ENCODE measurements at regions not wholly inside any gene's neighbourhood (a gene's known extent, or its start where the extent isn't known, plus 50 kb on each side); places are given as distances from the start of the nearest gene placed in this dataset.

DNA sequence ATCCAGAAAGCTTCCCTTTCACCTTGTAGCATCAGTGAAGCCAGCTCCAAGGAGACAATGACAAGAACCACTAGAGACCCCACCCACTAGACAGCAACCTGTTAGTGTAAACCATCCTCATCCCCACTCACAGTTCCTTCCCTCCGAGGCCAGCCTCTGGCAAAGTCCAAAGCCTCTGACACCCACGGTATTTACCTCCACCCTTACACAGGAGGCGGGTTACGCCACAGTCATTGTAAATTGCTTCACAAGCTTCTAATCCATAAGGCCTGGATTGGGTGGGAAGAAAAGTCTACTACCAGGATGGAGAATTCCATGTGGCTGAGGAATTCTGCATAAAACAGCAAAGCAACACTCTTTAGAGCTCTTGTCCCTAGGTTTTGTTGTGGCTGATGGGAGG lies 287.4 kb downstream of the BUD13 start:
- TF ChIP-seq EZH2phosphoT487 (IDR thresholded peaks at IDR 0.05; ENCODE audit: unreplicated experiment) (no peak), EZH2 (IDR thresholded peaks at IDR 0.05; ENCODE audit: low read depth, unreplicated experiment) (no peak), CREB1 (CRISPR knock-in tag; IDR thresholded peaks at IDR 0.05; ENCODE audit: low read depth) (no peak), CTCF (conservative IDR thresholded peaks at IDR 0.05; ENCODE audit: low read depth in 2 of 2) (no peak), POLR2AphosphoS5 (IDR thresholded peaks at IDR 0.05; ENCODE audit: low read depth) (no peak), JUNB (IDR thresholded peaks at IDR 0.05; ENCODE audit: unreplicated experiment) (no peak), ZNF114 (CRISPR knock-in tag; IDR thresholded peaks at IDR 0.05) (no peak), ZNF331 (CRISPR knock-in tag; IDR thresholded peaks at IDR 0.05; ENCODE audit: low read depth) (no peak), NANOG (IDR thresholded peaks at IDR 0.05; ENCODE audit: borderline replicate concordance) (no peak), STAT1 (IDR thresholded peaks at IDR 0.05; ENCODE audit: unreplicated experiment) (no peak)
- TF ChIP-seq, protein P1, sequence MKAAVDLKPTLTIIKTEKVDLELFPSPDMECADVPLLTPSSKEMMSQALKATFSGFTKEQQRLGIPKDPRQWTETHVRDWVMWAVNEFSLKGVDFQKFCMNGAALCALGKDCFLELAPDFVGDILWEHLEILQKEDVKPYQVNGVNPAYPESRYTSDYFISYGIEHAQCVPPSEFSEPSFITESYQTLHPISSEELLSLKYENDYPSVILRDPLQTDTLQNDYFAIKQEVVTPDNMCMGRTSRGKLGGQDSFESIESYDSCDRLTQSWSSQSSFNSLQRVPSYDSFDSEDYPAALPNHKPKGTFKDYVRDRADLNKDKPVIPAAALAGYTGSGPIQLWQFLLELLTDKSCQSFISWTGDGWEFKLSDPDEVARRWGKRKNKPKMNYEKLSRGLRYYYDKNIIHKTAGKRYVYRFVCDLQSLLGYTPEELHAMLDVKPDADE (IDR thresholded peaks at IDR 0.05): no peak
- TF ChIP-seq, protein P2, sequence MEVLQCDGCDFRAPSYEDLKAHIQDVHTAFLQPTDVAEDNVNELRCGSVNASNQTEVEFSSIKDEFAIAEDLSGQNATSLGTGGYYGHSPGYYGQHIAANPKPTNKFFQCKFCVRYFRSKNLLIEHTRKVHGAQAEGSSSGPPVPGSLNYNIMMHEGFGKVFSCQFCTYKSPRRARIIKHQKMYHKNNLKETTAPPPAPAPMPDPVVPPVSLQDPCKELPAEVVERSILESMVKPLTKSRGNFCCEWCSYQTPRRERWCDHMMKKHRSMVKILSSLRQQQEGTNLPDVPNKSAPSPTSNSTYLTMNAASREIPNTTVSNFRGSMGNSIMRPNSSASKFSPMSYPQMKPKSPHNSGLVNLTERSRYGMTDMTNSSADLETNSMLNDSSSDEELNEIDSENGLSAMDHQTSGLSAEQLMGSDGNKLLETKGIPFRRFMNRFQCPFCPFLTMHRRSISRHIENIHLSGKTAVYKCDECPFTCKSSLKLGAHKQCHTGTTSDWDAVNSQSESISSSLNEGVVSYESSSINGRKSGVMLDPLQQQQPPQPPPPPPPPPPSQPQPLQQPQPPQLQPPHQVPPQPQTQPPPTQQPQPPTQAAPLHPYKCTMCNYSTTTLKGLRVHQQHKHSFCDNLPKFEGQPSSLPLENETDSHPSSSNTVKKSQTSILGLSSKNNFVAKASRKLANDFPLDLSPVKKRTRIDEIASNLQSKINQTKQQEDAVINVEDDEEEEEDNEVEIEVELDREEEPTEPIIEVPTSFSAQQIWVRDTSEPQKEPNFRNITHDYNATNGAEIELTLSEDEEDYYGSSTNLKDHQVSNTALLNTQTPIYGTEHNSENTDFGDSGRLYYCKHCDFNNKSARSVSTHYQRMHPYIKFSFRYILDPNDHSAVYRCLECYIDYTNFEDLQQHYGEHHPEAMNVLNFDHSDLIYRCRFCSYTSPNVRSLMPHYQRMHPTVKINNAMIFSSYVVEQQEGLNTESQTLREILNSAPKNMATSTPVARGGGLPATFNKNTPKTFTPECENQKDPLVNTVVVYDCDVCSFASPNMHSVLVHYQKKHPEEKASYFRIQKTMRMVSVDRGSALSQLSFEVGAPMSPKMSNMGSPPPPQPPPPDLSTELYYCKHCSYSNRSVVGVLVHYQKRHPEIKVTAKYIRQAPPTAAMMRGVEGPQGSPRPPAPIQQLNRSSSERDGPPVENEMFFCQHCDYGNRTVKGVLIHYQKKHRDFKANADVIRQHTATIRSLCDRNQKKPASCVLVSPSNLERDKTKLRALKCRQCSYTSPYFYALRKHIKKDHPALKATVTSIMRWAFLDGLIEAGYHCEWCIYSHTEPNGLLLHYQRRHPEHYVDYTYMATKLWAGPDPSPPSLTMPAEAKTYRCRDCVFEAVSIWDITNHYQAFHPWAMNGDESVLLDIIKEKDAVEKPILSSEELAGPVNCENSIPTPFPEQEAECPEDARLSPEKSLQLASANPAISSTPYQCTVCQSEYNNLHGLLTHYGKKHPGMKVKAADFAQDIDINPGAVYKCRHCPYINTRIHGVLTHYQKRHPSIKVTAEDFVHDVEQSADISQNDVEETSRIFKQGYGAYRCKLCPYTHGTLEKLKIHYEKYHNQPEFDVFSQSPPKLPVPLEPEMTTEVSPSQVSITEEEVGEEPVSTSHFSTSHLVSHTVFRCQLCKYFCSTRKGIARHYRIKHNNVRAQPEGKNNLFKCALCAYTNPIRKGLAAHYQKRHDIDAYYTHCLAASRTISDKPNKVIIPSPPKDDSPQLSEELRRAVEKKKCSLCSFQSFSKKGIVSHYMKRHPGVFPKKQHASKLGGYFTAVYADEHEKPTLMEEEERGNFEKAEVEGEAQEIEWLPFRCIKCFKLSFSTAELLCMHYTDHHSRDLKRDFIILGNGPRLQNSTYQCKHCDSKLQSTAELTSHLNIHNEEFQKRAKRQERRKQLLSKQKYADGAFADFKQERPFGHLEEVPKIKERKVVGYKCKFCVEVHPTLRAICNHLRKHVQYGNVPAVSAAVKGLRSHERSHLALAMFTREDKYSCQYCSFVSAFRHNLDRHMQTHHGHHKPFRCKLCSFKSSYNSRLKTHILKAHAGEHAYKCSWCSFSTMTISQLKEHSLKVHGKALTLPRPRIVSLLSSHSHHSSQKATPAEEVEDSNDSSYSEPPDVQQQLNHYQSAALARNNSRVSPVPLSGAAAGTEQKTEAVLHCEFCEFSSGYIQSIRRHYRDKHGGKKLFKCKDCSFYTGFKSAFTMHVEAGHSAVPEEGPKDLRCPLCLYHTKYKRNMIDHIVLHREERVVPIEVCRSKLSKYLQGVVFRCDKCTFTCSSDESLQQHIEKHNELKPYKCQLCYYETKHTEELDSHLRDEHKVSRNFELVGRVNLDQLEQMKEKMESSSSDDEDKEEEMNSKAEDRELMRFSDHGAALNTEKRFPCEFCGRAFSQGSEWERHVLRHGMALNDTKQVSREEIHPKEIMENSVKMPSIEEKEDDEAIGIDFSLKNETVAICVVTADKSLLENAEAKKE (CRISPR knock-in tag; IDR thresholded peaks at IDR 0.05): no peak
- TF ChIP-seq, protein P3, sequence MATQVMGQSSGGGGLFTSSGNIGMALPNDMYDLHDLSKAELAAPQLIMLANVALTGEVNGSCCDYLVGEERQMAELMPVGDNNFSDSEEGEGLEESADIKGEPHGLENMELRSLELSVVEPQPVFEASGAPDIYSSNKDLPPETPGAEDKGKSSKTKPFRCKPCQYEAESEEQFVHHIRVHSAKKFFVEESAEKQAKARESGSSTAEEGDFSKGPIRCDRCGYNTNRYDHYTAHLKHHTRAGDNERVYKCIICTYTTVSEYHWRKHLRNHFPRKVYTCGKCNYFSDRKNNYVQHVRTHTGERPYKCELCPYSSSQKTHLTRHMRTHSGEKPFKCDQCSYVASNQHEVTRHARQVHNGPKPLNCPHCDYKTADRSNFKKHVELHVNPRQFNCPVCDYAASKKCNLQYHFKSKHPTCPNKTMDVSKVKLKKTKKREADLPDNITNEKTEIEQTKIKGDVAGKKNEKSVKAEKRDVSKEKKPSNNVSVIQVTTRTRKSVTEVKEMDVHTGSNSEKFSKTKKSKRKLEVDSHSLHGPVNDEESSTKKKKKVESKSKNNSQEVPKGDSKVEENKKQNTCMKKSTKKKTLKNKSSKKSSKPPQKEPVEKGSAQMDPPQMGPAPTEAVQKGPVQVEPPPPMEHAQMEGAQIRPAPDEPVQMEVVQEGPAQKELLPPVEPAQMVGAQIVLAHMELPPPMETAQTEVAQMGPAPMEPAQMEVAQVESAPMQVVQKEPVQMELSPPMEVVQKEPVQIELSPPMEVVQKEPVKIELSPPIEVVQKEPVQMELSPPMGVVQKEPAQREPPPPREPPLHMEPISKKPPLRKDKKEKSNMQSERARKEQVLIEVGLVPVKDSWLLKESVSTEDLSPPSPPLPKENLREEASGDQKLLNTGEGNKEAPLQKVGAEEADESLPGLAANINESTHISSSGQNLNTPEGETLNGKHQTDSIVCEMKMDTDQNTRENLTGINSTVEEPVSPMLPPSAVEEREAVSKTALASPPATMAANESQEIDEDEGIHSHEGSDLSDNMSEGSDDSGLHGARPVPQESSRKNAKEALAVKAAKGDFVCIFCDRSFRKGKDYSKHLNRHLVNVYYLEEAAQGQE (IDR thresholded peaks at IDR 0.05; ENCODE audit: unreplicated experiment): no peak
